SIG-M5 treated with dmso at 0.1 percent for 504 hours (cell line): ENCODE measurements at regions not wholly inside any gene's neighbourhood (a gene's known extent, or its start where the extent isn't known, plus 50 kb on each side); places are given as distances from the start of the nearest gene placed in this dataset.

Experiments used
- DNase-seq: peaks from one replicate; lab custom pipeline; 2025; ENCODE audit not compliant: unreplicated experiment; lab: John Stamatoyannopoulos, UW

DNA sequence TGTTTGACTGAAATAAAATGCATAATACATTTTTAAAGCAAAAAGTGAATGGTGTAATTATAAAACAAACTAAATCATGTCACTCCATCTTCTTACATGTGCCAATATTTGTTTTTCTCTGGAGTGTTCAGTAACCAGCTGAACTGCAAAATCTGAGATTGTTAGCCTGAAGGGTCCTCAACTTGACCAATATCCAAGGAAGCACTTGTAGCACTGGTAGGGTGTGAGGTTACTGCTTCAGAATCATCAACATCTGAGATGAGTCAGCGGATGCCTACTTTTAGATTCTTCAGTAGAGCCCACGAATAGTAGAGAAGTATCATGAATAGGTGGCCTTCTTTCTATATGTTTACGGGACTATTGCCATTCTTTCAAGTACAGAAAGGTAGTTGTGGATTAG is 226.7 kb downstream of the TLE4 start:
- no peak for DNase-seq

DNA sequence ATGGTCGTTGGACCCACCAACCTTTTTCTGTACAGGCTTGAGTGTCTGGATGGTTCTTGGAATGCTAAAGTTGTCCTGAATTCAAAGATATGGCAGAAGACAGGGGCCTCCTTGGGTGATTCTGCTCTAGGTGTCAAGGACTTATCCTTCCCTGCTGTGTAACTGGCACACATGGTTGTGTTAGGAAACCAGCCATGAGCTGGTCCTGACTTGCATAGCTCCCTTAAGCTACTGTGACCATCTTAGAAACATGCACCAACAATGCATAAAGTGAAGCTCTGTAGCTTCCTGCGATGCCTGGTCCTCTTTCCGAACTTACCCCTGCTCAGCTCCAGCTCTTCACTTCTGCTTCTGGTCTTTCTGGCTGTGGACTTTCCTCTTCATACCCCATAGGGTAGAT is 224.6 kb downstream of the TLE4 start:
- no peak for DNase-seq

DNA sequence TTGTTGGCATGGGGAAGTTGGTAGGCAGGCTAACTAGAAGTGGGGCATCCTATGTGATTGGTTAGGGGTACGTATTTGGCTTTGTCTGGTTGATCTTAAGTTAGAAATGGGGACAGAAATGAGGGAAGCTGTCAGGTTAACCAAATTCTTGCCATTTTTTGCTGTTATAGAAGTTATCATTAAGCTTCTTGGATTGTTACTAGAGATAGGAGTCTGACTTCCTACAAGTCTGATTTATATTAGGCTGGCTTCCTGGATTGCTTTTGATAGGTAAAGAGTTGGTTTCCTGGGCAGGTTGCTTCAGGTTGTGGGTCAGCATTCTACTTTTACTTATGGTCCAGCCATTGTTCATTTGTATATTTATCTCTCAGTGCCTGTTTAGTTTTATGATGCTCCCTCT is 216.9 kb downstream of the TLE4 start:
- no peak for DNase-seq

DNA sequence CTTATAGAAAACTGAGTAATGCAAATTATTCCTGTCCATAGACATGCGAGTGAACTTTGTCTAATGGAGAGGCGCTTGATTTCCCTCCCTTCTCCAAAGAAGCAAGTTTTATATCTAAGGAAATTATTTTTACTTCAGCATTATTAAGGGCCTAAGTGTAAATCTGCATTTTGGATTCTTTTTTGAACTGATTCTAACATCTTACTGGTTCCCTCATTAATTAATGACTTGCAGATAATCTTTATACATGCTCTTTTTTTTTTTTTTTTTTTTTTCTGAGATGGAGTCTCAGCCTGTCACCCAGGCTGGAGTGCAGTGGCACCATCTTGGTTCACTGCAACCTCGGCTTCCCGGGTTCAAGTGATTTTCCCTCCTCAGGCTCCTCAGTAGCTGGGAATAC is 209.5 kb downstream of the TLE4 start:
- DNase-seq = no peak

DNA sequence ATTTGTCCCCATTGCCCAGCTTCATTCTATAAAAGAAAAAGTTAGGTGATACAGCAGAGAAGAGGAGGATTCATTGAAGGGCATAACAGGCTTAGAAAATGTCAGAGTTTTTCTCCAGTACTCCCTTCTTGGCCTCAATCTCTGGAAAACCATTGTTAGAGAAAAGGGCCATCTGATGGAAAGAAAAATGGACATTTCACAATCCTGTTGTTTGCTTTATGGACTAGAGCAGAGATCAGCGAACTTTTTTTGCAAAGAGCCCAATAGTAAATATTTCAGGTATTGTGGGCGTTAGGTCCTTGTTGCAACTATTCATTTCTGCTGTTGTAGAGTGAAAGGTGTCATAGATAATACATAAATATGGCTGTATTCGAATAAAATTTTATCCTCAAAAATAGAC is 208.8 kb downstream of the TLE4 start:
- no peak for DNase-seq

DNA sequence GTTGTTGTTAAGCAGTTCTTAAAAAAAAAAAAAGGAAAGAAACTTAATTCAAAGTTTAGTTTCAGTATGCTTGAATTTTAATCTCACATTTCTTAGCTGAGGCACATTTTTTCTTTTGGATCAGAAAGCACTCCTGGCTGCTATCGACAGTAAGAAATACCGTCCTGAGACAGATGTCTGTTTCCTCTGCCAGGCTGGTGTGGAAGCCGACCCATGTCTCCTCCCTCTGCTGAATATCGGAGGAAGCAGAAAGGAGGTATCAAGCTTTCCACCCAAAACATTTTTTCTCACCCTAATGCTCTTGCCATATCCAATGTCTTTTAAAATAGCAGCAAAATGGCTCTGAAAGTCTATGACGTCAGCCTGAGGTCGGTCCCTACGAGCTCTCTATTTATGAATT is 208.1 kb downstream of the TLE4 start:
- DNase-seq = no peak

DNA sequence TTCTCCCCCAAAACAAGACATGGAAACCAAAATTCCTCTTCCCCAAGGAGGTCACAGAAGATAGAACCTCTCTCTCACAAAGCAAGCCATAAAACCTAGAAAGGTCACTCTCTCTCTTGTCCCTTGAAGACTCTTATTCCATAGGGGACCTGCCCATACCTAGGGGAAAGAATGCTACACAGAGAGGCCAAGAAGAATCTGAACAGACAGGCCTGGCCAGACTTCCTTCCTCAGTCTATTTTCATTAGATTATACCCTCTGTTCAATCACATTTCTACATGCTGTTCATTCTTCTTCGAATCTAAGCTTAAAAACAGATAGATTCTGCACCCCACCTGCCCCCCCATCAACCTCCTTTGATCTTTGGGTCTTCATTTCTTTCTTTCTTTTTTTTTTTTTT is 206.8 kb downstream of the TLE4 start:
- DNase-seq = no peak

DNA sequence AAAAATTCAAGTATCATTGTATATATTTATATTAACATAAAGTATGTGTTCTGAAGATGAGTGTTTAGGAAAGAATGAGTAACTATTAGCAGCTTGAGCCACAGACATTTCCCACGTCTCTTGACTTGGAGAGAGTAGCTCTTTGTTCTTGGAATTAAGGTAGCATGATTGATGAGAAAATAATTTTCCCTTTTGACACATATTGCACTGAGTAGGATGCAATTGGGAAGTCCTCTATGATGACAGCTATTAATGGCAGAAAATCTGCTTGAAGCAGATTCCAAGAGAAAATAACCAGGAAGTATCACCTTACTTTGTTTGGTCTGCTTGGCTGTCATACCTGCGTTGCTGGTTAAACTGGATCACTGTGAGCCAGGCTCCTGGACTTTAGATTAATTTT is 204.8 kb downstream of the TLE4 start:
- peak; percentile 44 for DNase-seq
